T follicular helper cell (primary cell): ENCODE measurements at regions not wholly inside any gene's neighbourhood (a gene's known extent, or its start where the extent isn't known, plus 50 kb on each side); places are given as distances from the start of the nearest gene placed in this dataset.
"Not testable (repeated sequence)": the region's sequence is repeated elsewhere in the genome, so short reads cannot be mapped to it uniquely, and the experiment has no call there.

Experiments used
- DNase-seq: peaks from one replicate; pipeline ENCODE4 v3.0.0-alpha.2; 2020; ENCODE audit warnings: low read depth

GRCh38 chr6:140339084-140339483 is 964.6 kb upstream of the CITED2 start:
- not testable (repeated sequence) for DNase-seq

GRCh38 chr6:140321891-140322290 is 947.4 kb upstream of the CITED2 start:
- DNase-seq: no peak

DNA sequence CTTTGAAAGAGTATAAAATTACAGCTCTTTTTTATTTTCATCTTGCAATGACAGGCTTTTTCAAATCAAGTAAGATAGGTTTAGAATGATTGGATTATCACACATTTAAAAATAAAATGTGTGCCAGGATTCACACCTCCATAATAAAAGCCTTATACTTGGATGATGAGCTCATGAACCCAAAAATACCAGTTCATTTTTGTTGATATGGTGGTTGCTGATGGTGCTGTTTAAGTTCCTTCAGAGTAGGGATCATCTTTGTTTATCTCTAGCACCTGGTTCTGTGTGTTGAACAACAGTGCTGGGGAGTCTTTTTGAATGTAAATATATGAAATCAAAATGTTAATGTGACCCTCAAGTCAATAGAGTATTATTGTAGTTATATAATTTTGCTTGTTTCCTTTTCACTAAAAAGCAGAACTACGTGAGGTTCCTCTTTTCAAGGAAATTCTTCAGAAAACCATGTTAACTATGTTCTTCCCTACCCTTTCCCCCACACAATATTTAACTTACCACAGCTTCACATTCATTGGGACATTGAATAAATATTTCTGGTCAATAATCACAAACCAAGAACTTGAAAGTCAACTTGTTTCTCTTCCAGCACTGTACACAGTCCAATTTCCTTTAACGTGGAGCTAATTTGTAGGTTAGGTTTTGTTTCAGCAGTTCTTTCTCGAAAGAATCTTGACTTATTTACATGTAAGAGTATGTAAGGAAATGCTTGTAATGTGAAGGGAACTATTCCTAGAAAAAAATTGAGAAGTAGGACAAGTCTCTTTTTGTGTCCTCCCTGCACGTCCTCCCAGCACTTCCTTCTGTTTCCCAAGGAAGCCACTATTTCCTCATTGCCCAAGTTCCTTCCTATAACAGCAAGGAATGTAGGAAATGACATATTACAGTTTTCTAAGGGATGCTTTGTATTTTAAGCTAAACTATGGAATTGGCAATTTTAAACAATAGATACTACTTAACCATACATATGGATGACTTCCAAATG is 945.9 kb upstream of the CITED2 start:
- no peak for DNase-seq

GRCh38 chr6:140319209-140319608 is 944.8 kb upstream of the CITED2 start:
- DNase-seq: no peak

DNA sequence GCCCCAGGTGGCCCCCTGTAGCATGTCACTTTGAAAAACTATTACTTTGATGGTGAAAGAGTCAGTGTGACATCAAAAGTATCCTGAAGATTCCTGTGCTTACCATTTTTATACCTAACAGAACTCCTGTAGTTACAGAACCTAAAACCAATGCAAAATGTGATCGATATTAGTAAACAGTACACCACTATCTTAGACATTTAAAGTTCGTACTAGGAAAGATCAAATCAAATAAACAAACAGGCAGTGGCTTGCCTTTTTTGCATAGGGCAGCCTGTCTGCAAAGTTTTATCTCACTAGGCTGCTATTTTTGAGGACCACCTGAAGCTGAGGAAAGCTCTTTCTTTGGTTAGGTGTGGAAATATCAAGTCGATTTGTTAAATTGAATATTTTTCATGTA is 944.0 kb upstream of the CITED2 start:
- no peak for DNase-seq

DNA sequence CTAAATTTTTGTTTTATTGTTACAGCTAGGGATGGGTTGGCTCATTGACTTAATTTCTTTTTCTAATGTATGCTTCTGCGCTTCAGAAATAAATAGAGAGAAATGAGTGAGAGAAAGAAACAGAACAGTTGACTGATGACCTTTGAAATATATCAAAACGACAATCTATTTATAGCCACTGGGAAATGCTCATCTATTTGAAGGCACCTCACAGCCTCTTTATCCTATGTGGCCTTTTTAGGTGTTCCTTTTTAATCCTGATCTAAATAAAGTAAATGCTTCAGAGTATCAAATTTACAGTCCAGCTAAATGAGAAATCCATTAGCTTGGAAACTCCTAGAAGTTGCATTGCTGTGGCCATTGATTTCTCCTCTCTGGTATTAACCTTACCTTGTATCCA is 943.5 kb upstream of the CITED2 start:
- DNase-seq: no peak

GRCh38 chr6:140316966-140317365 is 942.5 kb upstream of the CITED2 start:
- no peak for DNase-seq

DNA sequence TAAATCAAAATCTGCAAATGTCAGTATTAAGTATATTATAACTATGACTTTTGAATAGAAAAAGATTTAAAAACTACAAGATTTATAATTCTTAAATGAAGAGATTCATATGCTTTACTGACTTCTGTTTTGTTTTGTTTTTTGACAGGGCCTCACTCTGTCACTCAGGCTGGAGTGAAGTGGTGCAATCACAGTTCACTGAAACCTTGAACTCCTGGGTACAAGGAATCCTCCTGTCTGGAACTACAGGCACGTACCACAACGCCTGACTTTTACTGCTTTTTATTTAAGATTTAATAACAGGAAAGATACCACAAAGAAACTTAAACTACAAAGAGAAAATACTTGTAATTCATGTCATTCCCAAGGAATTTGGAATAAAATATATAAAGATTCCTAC is 940.2 kb upstream of the CITED2 start:
- DNase-seq: no peak

DNA sequence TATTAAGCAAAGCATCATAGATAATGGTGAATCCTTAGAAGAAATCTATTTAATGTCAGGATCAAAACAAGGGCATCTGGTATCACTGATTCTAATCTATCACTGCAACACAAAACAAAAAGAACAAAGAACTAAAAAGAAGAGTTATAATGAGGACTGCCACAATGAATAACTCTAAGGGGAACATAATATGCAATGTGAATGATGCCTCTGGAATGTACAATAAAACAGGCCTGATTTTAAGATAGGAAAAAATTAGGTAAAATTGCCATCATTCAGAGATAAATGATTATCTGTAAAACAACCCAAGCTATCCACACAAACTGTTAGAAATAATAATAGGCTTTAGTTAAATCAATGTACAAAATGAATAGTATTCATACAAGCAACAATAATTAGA is 936.7 kb upstream of the CITED2 start:
- no peak for DNase-seq

GRCh38 chr6:140303218-140303949 is 928.9 kb upstream of the CITED2 start:
- no peak for DNase-seq

GRCh38 chr6:140300331-140300730 is 925.9 kb upstream of the CITED2 start:
- DNase-seq: no peak

DNA sequence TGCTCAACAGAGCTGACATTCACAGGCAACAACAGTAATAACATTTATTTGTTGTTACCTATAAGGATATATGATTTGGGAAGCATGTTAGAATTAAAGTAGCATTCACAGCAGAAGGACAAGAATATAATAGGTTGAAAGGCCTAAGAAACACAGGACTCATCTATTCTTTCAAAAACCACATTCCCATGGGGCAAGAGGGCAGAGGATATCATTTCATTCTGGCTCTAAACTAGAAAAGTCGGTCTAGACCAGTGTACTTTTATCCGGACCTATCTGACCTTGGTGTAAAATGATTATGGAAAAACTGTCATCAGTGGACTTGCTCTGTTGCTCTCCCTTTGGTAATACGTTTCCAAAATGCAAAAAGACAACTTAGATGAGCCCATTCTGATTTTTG is 914.7 kb upstream of the CITED2 start:
- no peak for DNase-seq

DNA sequence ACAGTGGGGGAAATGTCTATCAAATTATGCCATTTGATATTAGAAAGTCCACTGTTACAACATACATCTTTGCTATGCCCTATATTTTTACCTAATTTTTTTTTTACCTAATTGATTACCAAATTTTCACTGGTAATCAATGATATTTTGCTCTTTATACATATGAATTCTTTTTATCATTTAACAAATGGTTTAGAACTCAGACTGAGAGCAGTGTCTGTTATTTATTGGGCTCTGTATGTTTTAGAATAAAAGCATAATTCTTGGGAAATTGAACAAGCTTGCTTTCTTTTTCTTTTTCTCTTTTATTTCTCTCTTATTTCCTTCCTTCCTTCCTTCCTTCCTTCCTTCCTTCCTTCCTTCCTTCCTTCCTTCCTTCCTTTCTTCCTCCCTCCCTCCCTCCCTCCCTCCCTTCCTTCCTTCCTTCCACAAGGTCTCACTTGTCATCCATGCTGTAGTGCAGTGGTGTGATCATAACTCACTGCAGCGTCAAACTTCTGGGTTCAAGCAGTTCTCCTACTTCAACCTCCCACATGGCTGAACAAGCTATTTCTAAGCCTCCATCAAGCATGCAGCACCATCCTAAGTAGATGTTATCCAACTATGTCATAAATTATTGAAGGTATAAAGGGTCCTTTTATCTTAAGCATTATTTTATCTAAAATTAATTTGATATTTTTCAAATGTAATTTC is 911.7 kb upstream of the CITED2 start:
- no peak for DNase-seq

- no peak for DNase-seq
Observed at GRCh38 chr6:140285471-140285870, 911.0 kb upstream of the CITED2 start.

DNA sequence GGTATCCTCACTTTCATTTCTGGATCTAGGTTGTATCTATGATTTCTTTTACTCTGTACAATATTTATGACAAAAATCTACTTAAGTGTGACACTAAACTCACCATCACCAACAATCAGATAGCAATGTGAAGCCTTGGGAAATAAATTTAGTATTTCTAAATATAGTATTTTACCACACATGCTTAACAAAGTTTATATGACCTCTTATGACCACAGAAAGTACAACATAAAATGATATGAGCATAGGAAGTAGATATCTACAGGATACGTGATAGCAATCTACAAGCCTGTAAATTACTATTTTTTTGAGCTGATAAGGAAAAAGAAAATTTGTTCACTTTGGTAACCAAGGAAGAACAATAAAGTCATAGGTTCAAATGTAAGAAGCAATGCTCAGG is 910.4 kb upstream of the CITED2 start:
- DNase-seq: no peak

- DNase-seq: no peak
Observed at GRCh38 chr6:140283197-140283596, 908.7 kb upstream of the CITED2 start.

DNA sequence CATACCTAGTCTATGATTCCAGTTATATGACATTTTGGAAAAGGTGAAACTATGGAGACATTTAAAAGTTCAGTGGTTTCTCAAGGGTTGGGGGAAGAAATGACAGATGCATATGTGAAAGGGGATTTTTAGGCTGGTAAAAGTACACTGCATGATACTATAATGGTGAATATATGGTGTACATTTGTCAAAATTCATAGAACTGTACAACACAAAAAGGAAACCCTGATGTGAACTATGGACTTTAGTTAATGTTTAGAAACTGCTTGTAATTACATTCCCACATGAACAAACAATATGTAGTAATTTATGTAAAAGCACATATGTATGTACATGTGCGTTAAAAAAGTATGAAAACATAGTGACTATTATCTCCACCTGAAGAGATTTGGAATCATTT is 907.3 kb upstream of the CITED2 start:
- DNase-seq: no peak

DNA sequence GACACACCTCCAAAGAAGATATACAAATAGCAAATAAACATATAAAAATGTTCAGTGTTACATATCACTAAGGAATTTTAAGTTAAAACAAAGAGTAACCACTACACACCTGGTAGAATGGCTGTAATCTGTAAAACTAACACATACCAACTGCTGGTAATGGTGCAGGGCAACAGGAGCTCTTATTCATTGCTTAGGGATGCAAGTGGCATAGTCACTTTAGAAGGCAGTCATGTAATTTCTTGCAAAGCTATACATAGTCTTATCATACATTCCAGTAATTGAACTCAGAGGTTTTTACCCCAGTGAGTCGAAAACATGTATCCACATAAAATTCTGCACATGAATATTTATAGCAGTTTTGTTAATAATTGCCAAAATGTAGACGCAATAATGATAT is 906.8 kb upstream of the CITED2 start:
- no peak for DNase-seq

DNA sequence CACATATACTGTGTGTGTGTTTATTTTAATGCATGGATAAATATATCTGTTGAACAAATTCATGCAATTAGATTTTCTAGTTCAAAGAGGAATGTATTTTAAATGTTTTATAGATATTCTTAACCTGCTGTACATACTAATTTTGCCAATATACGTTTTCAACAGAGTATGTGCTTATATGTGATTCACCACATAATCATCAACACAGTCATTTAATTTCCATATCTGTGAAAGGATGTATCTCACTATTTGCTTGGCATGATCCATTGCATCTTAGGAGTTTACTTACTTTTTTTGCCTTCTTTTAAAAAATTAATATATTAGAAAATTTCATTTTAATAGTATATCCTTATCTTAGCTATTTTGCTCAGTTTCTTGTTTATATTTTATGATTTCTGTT is 902.3 kb upstream of the CITED2 start:
- DNase-seq: no peak

- no peak for DNase-seq
Observed at GRCh38 chr6:140276133-140276532, 901.7 kb upstream of the CITED2 start.

- DNase-seq: no peak
Observed at GRCh38 chr6:140275725-140276124, 901.3 kb upstream of the CITED2 start.

- DNase-seq: no peak
Observed at GRCh38 chr6:140274548-140274947, 900.1 kb upstream of the CITED2 start.
